ENCODE measurements at regions not wholly inside any gene's neighbourhood (a gene's known extent, or its start where the extent isn't known, plus 50 kb on each side); places are given as distances from the start of the nearest gene placed in this dataset.

- TF ChIP-seq, protein P1, sequence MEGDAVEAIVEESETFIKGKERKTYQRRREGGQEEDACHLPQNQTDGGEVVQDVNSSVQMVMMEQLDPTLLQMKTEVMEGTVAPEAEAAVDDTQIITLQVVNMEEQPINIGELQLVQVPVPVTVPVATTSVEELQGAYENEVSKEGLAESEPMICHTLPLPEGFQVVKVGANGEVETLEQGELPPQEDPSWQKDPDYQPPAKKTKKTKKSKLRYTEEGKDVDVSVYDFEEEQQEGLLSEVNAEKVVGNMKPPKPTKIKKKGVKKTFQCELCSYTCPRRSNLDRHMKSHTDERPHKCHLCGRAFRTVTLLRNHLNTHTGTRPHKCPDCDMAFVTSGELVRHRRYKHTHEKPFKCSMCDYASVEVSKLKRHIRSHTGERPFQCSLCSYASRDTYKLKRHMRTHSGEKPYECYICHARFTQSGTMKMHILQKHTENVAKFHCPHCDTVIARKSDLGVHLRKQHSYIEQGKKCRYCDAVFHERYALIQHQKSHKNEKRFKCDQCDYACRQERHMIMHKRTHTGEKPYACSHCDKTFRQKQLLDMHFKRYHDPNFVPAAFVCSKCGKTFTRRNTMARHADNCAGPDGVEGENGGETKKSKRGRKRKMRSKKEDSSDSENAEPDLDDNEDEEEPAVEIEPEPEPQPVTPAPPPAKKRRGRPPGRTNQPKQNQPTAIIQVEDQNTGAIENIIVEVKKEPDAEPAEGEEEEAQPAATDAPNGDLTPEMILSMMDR (IDR thresholded peaks at IDR 0.05), result no peak
- TF ChIP-seq EP300 (IDR thresholded peaks at IDR 0.05) (no peak), POLR2A (IDR thresholded peaks at IDR 0.05; ENCODE audit: low read depth) (no peak)
Observed at GRCh38 chr13:33657274-33657673, 160.7 kb upstream of the RFC3 start.

Data from esophagus muscularis mucosa (tissue), 4 donors.